Naive thymus-derived CD4-positive, alpha-beta T cell (primary cell): ENCODE measurements at regions not wholly inside any gene's neighbourhood (a gene's known extent, or its start where the extent isn't known, plus 50 kb on each side); places are given as distances from the start of the nearest gene placed in this dataset.

Experiments used
- ATAC-seq: fragments of 150-1000 bp; cut with Tn5 transposase; 2 replicates; pipeline ENCODE4 v1.10.0; 2021; ENCODE audit warnings: mild to moderate bottlenecking, moderate library complexity
- CTCF ChIA-PET: fragments of 350-600 bp; sonication (Branson Sonifier 250); formaldehyde crosslinking; loops from one replicate; lab custom pipeline; 2021; ENCODE audit warnings: antibody characterized with exemption; lab: Charles Lee
- POLR2A ChIA-PET: fragments of 350-600 bp; sonication (Branson Sonifier 250); formaldehyde crosslinking; loops from one replicate; lab custom pipeline; 2021; ENCODE audit warnings: antibody characterized with exemption, inconsistent platforms; lab: Charles Lee
- DNase-seq, 9 donors: peaks; one replicate each; pipeline versions ENCODE4 v3.0.0 to v3.0.0-alpha.2; 2020 to 2022; ENCODE audit warnings: mixed read lengths in 1 of 9
- H3K27ac ChIP-seq: one replicate; pipeline ENCODE4 v1.7.0; 2013; ENCODE audit warnings: mild to moderate bottlenecking, low read depth, low read length, moderate library complexity
- H3K27me3 ChIP-seq, 2 donors: one replicate each; pipeline ENCODE4 v1.7.0; 2013; ENCODE audit warnings: low read length in 2 of 2, mild to moderate bottlenecking in 2 of 2, moderate library complexity in 2 of 2; ENCODE audit not compliant: control insufficient read depth in 2 of 2, insufficient read depth in 2 of 2
- H3K36me3 ChIP-seq, 3 experiments: 1 replicate in 2 of 3; 2 replicates in 1 of 3; pipeline ENCODE4 v1.7.0; 2013; ENCODE audit warnings: low read length in 3 of 3, mild to moderate bottlenecking in 3 of 3, moderate library complexity in 1 of 3; ENCODE audit not compliant: insufficient read depth in 3 of 3, control insufficient read depth in 2 of 3
- H3K4me1 ChIP-seq, 2 donors: one replicate each; pipeline ENCODE4 v1.7.0; 2013; ENCODE audit warnings: low read length in 2 of 2, mild to moderate bottlenecking in 2 of 2, moderate library complexity in 1 of 2; ENCODE audit not compliant: control insufficient read depth in 2 of 2, insufficient read depth in 2 of 2
- H3K4me3 ChIP-seq: 2 replicates; pipeline ENCODE4 v1.7.0; 2013; ENCODE audit warnings: mild to moderate bottlenecking, low read length
- H3K9me3 ChIP-seq, 3 experiments: 1 replicate in 2 of 3; 2 replicates in 1 of 3; pipeline ENCODE4 v1.7.0; 2013; ENCODE audit warnings: low read length in 3 of 3; ENCODE audit not compliant: control insufficient read depth in 2 of 3
- H3K27ac Mint-ChIP-seq, 9 donors: one replicate each; pipeline ENCODE4 v1.8.0; 2020 to 2022; ENCODE audit warnings: mixed read lengths in 9 of 9, mild to moderate bottlenecking in 8 of 9, moderate library complexity in 5 of 9, inconsistent platforms in 2 of 9
- H3K27me3 Mint-ChIP-seq, 5 donors: one replicate each; pipeline ENCODE4 v1.8.0; 2021 to 2022; ENCODE audit warnings: mixed read lengths in 5 of 5, mild to moderate bottlenecking in 1 of 5
- H3K36me3 Mint-ChIP-seq, 5 donors: one replicate each; pipeline ENCODE4 v1.8.0; 2020 to 2022; ENCODE audit warnings: mixed read lengths in 5 of 5, mild to moderate bottlenecking in 3 of 5, inconsistent platforms in 1 of 5
- H3K4me1 Mint-ChIP-seq, 7 donors: one replicate each; pipeline ENCODE4 v1.8.0; 2020 to 2022; ENCODE audit warnings: mixed read lengths in 7 of 7, mild to moderate bottlenecking in 3 of 7, inconsistent platforms in 1 of 7
- H3K4me3 Mint-ChIP-seq, 10 donors: one replicate each; pipeline ENCODE4 v1.8.0; 2020 to 2022; ENCODE audit warnings: mild to moderate bottlenecking in 10 of 10, mixed read lengths in 10 of 10, moderate library complexity in 6 of 10, inconsistent platforms in 2 of 10
- H3K9me3 Mint-ChIP-seq, 11 donors: one replicate each; pipeline ENCODE4 v1.8.0; 2020 to 2022; ENCODE audit warnings: mixed read lengths in 11 of 11, mild to moderate bottlenecking in 4 of 11, inconsistent platforms in 1 of 11, moderate library complexity in 1 of 11
- intact Hi-C, 2 donors: fragments of 100-400 bp; cut with micrococcal nuclease; formaldehyde crosslinking; loops; one replicate each; pipeline ENCODE4 v1.15.1; 2023

DNA sequence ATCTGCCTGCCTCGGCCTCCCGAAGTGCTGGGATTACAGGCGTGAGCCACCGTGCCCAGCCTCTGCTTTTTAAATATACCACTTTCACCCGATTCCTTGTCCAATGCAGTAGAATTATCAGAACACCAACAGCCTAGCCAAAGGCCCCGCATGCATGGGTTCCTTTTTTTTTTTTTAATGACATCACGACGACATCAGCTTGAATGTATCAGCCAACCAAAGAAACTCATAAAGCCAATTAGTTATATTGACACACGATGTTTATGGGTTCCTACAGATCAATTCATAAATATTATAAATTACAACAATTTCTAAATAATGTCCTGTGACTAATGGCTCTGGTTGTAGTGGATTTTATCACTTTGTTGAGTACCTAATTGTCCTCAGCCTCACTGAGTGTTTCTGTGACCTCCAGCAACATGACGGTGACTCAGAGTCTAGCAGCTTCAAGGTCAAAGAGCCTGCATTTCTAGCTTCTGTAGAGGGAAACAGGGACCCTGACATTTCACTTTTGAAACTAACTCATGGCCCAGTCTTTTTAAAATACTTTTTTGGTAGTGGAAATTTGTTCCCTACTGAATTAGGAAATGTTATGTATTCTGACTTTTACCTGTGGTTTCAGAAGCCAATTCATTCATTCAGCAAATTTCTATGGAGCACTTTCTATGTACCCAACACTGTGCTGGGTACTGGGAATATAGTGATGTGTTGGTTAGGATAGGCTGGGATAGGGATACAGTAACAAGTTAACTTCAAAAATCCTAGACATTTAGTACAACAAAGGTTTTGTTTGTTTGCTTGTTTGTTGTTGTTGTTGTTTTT lies 144.1 kb downstream of the SUDS3 start:
- ChIA-PET POLR2A (no interaction called here), CTCF (no interaction called here)
- Histone ChIP-seq H3K4me1 (no peaks in the 10 kb centered on the region), H3K27ac (no peak overlapping the region), H3K36me3 (no peaks in the 10 kb centered on the region), H3K27me3 (no peaks in the 10 kb centered on the region), H3K4me3 (no peak overlapping the region), H3K9me3 (no peaks in the 10 kb centered on the region)
- H3K27ac Mint-ChIP-seq, result no peak overlapping the region
- DNase-seq, result no peak
- H3K27me3 Mint-ChIP-seq, result peaks cover 0 to 11% (median 4%) of the 10 kb centered on the region in 5 donors
- no peak overlapping the region for H3K4me3 Mint-ChIP-seq
- ATAC-seq, result no peak
- H3K4me1 Mint-ChIP-seq, result no peaks in the 10 kb centered on the region
- intact Hi-C loops, result no loop called here
- H3K36me3 Mint-ChIP-seq, result peaks cover 0 to 4% (median 0%) of the 10 kb centered on the region in 5 donors
- H3K9me3 Mint-ChIP-seq, result peaks cover 0 to 13% (median 6%) of the 10 kb centered on the region in 11 donors

DNA sequence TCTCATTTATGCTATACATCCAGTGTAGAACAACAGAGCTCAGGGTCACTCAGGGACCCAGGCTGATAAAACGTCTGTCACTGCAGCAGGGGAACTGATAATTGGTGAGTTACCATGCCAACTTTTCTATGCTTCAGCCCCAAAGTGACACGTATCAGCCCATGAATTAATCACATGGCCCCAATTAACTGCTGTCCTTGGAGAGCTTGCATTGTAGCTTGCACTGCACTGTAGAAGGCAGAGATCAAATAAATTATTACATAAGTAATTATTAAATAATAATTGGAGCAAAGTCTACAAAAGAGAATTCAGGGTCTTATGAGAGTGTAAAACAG lies 144.6 kb downstream of the SUDS3 start:
- Mint-ChIP-seq H3K27ac (no peak overlapping the region), H3K27me3 (peaks cover 0 to 11% (median 4%) of the 10 kb centered on the region in 5 donors), H3K4me1 (no peaks in the 10 kb centered on the region), H3K4me3 (no peak overlapping the region), H3K9me3 (peaks cover 0 to 13% (median 6%) of the 10 kb centered on the region in 11 donors), H3K36me3 (peaks cover 0 to 4% (median 0%) of the 10 kb centered on the region in 5 donors)
- no peak for DNase-seq
- Histone ChIP-seq H3K4me3 (no peak overlapping the region), H3K27me3 (no peaks in the 10 kb centered on the region), H3K27ac (no peak overlapping the region), H3K4me1 (no peaks in the 10 kb centered on the region), H3K36me3 (no peaks in the 10 kb centered on the region), H3K9me3 (no peaks in the 10 kb centered on the region)
- POLR2A ChIA-PET, result no interaction called here
- CTCF ChIA-PET, result no interaction called here
- intact Hi-C loops, result no loop called here
- no peak for ATAC-seq

GRCh38 chr12:118524446-118524845 lies 148.1 kb downstream of the SUDS3 start:
- intact Hi-C loops, result no loop called here
- H3K36me3 ChIP-seq, result no peaks in the 10 kb centered on the region
- H3K27ac Mint-ChIP-seq, result no peak overlapping the region
- H3K4me1 Mint-ChIP-seq, result no peaks in the 10 kb centered on the region
- peaks cover 0 to 10% (median 5%) of the 10 kb centered on the region in 5 donors for H3K27me3 Mint-ChIP-seq
- ChIA-PET CTCF (no interaction called here), POLR2A (no interaction called here)
- H3K4me1 ChIP-seq, result no peaks in the 10 kb centered on the region
- no peak overlapping the region for H3K4me3 ChIP-seq
- no peak overlapping the region for H3K27ac ChIP-seq
- DNase-seq (no peak), ATAC-seq (no peak)
- H3K27me3 ChIP-seq, result no peaks in the 10 kb centered on the region
- peaks cover 0 to 2% (median 0%) of the 10 kb centered on the region in 11 donors for H3K9me3 Mint-ChIP-seq
- H3K4me3 Mint-ChIP-seq, result no peak overlapping the region
- no peaks in the 10 kb centered on the region for H3K36me3 Mint-ChIP-seq
- no peaks in the 10 kb centered on the region for H3K9me3 ChIP-seq

DNA sequence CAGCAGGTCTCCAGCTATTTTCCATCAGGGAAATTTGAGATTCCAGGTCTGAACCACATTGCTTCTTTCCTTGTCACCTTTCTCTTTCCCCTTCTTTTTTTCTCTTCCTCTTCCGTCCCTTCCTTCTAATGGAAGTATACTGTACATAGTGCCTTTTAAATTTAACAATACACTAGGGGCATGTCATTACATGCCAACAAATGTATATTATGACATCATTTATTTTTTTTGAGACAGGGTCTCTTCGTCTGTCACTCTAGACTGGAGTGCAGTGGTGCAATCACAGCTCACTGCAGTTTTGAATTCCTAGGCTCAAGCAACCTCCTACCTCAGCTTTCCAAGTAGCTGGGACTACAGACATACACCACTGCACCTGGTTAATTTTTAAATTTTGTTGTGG lies 148.9 kb downstream of the SUDS3 start:
- intact Hi-C loops, result no loop called here
- Histone ChIP-seq H3K27me3 (no peaks in the 10 kb centered on the region), H3K9me3 (no peaks in the 10 kb centered on the region), H3K27ac (no peak overlapping the region), H3K4me3 (no peak overlapping the region), H3K4me1 (no peaks in the 10 kb centered on the region), H3K36me3 (no peaks in the 10 kb centered on the region)
- ATAC-seq (no peak), DNase-seq (no peak)
- no peak overlapping the region for H3K27ac Mint-ChIP-seq
- H3K4me3 Mint-ChIP-seq, result no peak overlapping the region
- CTCF ChIA-PET, result no interaction called here
- no peaks in the 10 kb centered on the region for H3K4me1 Mint-ChIP-seq
- H3K9me3 Mint-ChIP-seq, result peaks cover 0 to 7% (median 0%) of the 10 kb centered on the region in 11 donors
- peaks cover 0 to 15% (median 10%) of the 10 kb centered on the region in 5 donors for H3K27me3 Mint-ChIP-seq
- POLR2A ChIA-PET, result no interaction called here
- H3K36me3 Mint-ChIP-seq, result peaks cover 0 to 4% (median 0%) of the 10 kb centered on the region in 5 donors

DNA sequence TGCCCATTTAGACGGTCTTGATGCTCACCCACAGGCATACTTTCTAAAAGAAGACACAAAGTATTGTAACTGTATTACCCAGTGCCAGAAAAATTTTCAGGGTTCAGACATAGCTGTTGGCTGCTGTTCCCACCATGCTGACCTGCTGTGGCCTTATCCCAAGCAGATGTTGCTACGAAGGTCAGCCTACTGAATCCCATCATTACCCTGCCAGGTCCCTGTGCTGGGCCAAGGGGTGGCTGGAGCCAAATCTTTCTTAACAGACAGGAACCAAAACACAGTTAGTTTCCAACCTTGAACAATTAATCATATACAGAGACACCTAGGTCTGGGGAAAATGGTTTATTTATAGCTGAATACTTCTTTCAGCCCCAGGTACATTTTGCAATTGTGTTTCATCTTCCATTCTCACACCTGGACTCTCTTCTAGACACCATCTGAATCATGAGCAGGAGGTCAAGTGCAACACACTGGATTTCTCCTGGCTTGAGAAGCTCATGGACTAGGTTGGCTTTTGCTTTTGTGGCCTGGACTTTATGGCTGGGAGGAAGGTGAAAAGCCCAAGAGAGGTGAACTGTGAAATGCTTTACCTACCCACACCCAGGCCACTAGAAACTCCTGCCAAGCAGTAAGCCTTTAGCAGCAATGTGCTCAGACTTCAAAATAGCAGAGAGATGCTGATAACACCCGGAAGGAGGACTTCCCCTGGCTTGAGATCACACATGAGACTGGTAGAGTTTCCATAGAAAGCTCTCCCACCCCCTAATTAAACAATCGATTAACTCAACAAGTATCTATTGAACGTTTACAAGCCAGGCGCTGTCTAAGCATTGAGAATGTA lies 150.1 kb downstream of the SUDS3 start:
- CTCF ChIA-PET, result no interaction called here

DNA sequence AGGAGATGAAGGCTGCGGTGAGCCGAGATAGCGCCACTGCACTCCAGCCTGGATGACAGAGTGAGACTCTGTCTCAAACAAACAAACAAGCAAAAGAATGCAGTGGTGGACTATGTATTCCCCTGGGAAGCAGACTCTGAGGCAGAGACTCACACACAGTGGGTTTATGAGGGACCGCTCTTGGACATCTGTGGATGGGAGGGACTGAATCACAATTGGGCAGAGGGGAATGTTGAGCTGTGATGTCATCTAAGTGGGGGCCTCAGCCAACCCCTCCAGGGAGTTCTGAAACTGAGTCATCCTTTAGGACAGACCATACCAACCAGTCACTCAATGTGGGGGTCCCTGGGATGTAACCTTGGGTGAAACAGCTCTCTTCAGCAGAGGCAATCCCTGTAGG lies 151.0 kb downstream of the SUDS3 start:
- Histone ChIP-seq H3K27me3 (no peaks in the 10 kb centered on the region), H3K36me3 (no peaks in the 10 kb centered on the region), H3K27ac (no peak overlapping the region), H3K4me1 (no peaks in the 10 kb centered on the region), H3K4me3 (no peak overlapping the region), H3K9me3 (no peaks in the 10 kb centered on the region)
- CTCF ChIA-PET, result no interaction called here
- Mint-ChIP-seq H3K4me3 (no peak overlapping the region), H3K4me1 (peaks cover 0 to 1% (median 0%) of the 10 kb centered on the region in 7 donors), H3K27ac (no peak overlapping the region), H3K9me3 (peaks cover 0 to 11% (median 2%) of the 10 kb centered on the region in 11 donors), H3K36me3 (peaks cover 0 to 4% (median 0%) of the 10 kb centered on the region in 5 donors), H3K27me3 (peaks cover 0 to 15% (median 10%) of the 10 kb centered on the region in 5 donors)
- DNase-seq, result no peak
- POLR2A ChIA-PET, result no interaction called here
- no peak for ATAC-seq
- intact Hi-C loops, result no loop called here

More for the DNA sequence above, 150.1 kb downstream of the SUDS3 start:
- H3K9me3 Mint-ChIP-seq, result peaks cover 0 to 11% (median 2%) of the 10 kb centered on the region in 11 donors
- Histone ChIP-seq H3K9me3 (no peaks in the 10 kb centered on the region), H3K4me3 (no peak overlapping the region), H3K4me1 (no peaks in the 10 kb centered on the region), H3K27me3 (no peaks in the 10 kb centered on the region), H3K27ac (no peak overlapping the region), H3K36me3 (no peaks in the 10 kb centered on the region)
- POLR2A ChIA-PET, result no interaction called here
- ATAC-seq, result no peak
- intact Hi-C loops, result no loop called here
- H3K27ac Mint-ChIP-seq, result no peak overlapping the region
- DNase-seq, result no peak
- peaks cover 0 to 15% (median 10%) of the 10 kb centered on the region in 5 donors for H3K27me3 Mint-ChIP-seq
- no peak overlapping the region for H3K4me3 Mint-ChIP-seq
- H3K36me3 Mint-ChIP-seq, result peaks cover 0 to 4% (median 0%) of the 10 kb centered on the region in 5 donors
- peaks cover 0 to 1% (median 0%) of the 10 kb centered on the region in 7 donors for H3K4me1 Mint-ChIP-seq
